22Rv1 (cell line): ENCODE measurements at regions not wholly inside any gene's neighbourhood (a gene's known extent, or its start where the extent isn't known, plus 50 kb on each side); places are given as distances from the start of the nearest gene placed in this dataset.

Experiments
- H3K27ac ChIP-seq: fragments of 450-650 bp; 2 replicates; pipeline ENCODE4 v1.5.1; 2017
- CTCF ChIP-seq: fragments of 450-650 bp; IDR thresholded peaks from 2 replicates; pipeline ENCODE4 v1.5.1; 2017; ENCODE audit warnings: mild to moderate bottlenecking
- ZFX ChIP-seq: fragments of 450-650 bp; IDR thresholded peaks from 2 replicates; pipeline ENCODE4 v1.6.1; 2017; ENCODE audit warnings: antibody characterized with exemption, borderline replicate concordance

- no peak overlapping the region for H3K27ac ChIP-seq
- TF ChIP-seq ZFX (no peak), CTCF (no peak)
These were observed 389.6 kb upstream of the DYNLRB2 start for GRCh38 chr16:80150978-80151721.

- H3K27ac ChIP-seq: no peak overlapping the region
- TF ChIP-seq ZFX (no peak), CTCF (no peak)
These were observed 392.0 kb upstream of the DYNLRB2 start for GRCh38 chr16:80148826-80149225.

GRCh38 chr16:80147026-80147655 is 393.7 kb upstream of the DYNLRB2 start:
- H3K27ac ChIP-seq: no peak overlapping the region

GRCh38 chr16:80144191-80144590 is 396.6 kb upstream of the DYNLRB2 start:
- TF ChIP-seq CTCF (no peak), ZFX (no peak)
- no peak overlapping the region for H3K27ac ChIP-seq

More at GRCh38 chr16:80147026-80147655, 393.7 kb upstream of the DYNLRB2 start:
- TF ChIP-seq ZFX: no peak
- TF ChIP-seq CTCF: no peak

DNA sequence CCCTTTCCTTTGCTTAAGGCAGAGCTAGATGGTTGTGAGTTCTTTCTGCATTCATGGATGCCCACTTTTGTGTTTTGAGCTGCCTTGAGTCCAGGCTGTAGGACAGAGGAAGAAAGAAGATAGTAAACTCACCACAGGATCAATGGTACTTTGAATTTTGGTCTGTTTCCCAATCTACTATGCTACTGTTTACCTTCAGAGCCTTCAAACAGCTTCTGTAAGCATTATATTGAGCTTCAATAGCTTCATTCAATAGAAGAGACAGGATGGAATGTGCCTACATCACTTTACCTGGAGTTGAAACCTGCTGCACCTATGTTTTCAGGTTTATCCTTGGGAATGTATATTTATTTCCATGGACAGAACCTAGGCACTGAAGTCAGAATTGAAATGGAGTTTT is 397.9 kb upstream of the DYNLRB2 start:
- TF ChIP-seq CTCF (no peak), ZFX (no peak)
- H3K27ac ChIP-seq: no peak overlapping the region

GRCh38 chr16:80142281-80142680 is 398.5 kb upstream of the DYNLRB2 start:
- TF ChIP-seq CTCF (no peak), ZFX (no peak)
- no peak overlapping the region for H3K27ac ChIP-seq

DNA sequence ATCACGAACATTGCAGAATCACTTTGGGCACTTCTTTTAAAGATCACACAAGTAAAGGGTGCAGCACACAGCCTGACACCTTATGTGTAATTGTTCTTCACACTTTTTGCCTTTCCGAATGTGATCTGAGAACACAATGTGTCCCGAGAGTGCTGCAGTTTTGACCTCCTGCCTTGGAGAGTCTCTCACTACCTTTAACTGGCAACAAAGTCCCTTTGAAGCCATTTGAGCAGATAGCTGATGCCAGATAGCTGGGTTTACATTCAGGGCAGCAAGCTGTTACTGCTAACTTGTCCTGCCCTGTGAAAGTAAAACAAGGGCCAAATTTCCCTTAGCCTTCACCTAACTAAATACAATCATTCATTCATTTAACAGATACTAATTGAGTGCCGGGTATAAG is 411.0 kb upstream of the DYNLRB2 start:
- TF ChIP-seq CTCF (no peak), ZFX (no peak)
- no peak overlapping the region for H3K27ac ChIP-seq
